GM18505 (cell line): ENCODE measurements at regions not wholly inside any gene's neighbourhood (a gene's known extent, or its start where the extent isn't known, plus 50 kb on each side); places are given as distances from the start of the nearest gene placed in this dataset.

Experiments
- ATAC-seq: cut with Tn5 transposase; IDR thresholded peaks from one replicate; pipeline ENCODE4 v1.9.1; 2021; ENCODE audit not compliant: unreplicated experiment
- POLR2A ChIP-seq: IDR thresholded peaks from 4 replicates; pipeline ENCODE4 v1.6.1; 2011; ENCODE audit warnings: borderline replicate concordance; ENCODE audit not compliant: insufficient read depth, insufficient read length; ENCODE audit errors: extremely low read depth

DNA sequence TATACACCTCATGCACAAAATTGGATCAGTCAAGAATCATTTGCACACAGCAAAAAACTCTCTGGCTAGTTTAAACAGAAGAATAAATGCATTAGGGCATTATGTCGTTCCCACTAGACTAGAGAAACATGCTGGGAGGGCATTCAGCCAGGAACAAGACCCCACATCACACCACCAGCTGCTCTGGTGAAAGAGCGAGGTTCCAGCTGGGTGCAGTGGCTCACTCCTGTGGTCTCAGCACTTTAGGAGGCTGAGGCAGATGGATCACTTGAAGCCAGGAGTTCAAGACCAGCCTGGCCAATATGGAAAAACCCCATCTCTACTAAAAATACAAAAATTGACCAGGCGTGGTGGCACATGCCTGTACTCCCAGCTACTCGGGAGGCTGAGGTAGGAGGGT lies 52.1 kb upstream of the BACE2 start:
- no peak for TF ChIP-seq POLR2A
- ATAC-seq: no peak
